ENCODE measurements at regions not wholly inside any gene's neighbourhood (a gene's known extent, or its start where the extent isn't known, plus 50 kb on each side); places are given as distances from the start of the nearest gene placed in this dataset.

- no peak for DNase-seq
Measured at GRCh38 chr3:102529452-102529851, 94.6 kb downstream of the ZPLD1 start.

GRCh38 chr3:102530415-102531181 lies 95.8 kb downstream of the ZPLD1 start:
- no peak for DNase-seq

DNA sequence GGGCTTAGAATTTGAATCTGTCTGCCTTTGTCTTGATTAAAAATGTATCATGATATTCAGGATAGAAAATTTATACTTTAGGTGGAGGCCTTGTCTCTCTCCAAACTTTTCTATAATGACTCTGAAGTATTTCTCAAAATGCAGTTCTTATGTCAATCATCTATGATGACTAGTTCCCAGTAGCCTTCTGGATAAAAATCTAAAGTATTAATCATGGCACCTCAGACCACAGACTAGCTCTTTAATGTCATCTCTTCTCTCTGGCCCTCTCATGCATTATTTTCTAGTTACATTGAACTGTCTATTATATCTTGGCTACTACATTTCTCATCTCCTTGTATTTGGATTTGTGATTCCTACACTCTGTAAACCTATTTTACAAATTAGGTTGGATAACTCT lies 96.9 kb downstream of the ZPLD1 start:
- no peak for DNase-seq

DNA sequence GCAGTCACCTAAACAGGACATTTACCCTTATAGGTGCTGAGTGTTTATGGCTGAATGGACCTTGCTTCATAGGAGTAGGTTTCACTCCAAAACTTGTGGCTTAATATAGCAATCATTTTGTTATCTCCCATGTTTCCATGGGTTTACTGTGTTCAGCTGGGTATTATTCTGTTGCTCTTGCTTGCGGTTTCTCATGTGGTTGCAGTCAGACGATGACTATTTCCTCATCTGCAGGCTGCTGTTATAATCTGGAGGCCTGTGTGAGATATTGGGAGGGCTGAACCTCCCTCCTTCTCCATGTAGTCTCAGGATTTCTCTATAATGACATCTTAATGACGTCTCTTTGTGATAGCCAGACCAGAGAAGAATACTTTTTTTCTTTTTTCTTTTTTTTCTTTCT lies 98.1 kb downstream of the ZPLD1 start:
- DNase-seq, result no peak

GRCh38 chr3:102533784-102534183 lies 99.0 kb downstream of the ZPLD1 start:
- DNase-seq, result no peak

DNA sequence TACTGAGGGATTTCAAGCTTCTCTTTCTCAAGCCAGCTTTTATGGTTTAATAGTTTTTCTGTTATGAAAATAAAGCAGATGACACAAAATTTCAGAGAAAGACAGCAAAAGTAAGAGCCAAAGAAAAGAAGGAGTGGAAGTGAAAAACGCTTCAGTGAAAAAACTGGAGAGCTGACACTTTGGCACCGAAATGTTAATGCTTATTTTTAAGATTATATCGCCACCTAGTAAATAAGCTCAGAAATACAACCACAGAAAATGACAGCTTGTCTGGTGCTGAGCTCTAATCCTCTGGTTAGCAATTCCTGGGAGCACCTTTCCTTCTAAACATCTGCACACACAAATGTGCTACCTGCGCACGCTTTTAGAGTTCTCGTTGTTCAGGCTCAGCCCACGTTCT lies 101.6 kb downstream of the ZPLD1 start:
- DNase-seq, result peak; percentile 12

DNA sequence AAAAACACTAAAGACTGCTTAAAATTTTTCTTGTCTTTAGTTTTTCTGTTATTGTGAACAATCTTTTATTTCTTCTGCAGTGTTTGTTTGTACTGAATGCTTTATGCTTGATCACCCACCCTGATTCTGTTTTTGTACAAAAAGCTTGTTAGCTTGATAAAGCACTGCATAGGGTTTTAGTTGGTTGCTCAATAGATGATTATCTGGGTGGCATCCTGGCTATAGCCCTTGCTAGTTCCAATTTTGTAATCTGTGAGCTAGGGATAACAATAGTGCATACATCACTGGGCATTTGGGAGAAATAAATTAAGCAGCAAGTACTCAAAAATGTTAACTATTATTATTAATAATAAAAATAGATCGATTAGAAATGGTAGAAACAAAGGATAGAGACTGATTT lies 102.3 kb downstream of the ZPLD1 start:
- DNase-seq, result no peak

DNA sequence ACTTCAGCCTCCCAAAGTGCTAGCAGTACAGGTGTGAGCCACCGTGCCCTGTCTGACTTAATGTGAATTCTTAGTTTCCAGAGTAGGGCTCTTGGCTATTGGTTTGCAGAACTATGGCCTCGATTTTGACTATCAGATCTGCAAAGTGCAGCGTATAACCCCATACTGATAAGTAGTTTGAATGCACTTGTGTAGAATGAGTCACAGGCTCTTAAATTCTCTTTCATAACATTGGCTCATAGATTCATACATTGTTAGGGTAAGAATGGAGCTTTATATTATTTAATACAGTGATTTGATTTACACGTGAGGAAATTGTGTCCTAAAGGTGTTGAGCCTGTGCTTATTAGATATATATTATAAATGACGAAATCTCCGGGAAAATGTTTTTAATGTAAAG lies 109.9 kb downstream of the ZPLD1 start:
- DNase-seq, result no peak

- DNase-seq, result no peak
Measured at GRCh38 chr3:102545276-102545675, 110.5 kb downstream of the ZPLD1 start.

DNA sequence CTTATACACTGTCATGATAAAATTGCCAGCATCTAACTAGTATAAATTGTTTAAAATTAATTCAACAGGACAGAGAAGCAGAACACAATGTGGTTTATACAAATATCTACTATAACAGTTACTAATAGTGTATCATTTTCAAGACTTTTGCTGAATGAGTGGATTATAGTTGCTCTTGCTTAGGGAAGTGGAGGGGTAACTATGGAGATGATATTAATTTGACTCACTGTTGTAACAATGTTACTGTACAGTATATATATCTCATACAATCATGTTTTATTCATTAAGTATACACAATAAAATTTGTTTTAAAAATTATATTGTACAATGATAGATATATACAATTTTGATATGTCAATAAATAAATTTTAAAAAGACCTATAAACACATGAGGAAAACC lies 119.1 kb downstream of the ZPLD1 start:
- DNase-seq, result no peak

DNA sequence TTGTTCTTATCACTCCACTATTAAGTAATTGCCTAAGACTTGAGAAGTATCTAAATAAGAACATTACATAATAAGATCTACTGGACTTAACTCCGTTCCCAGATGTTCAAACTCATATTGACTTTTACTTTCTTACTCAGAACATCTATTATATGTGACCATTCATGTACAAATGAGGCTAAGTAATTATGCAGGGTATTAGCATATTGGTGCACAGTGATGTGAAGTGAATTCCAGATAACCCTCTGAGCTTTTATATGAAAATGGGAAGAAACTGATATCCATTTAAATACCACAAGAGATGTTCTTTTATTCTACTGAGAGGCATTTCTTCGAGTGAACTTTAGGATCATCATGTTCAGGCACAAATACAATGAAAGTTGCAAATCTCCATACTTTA lies 135.7 kb downstream of the ZPLD1 start:
- DNase-seq, result no peak

DNA sequence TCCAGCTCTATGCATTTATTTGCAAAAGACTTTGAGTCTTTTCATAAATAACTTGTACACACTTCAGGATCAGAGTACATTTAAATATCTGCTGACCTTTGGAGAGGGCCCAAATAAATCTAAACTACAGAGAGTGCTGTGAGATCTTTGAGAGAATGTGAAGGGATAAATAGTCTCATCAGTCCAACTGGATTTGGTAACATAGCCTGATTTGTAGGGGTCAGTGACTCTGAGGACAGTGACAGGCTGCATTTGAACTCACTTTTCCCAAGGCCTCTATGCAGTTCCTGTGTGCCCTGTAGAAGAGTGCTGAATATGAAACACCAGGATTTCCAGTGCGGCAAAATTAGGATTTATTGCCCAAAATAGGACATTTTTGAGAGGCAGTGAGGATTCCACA lies 136.2 kb downstream of the ZPLD1 start:
- no peak for DNase-seq

- no peak for DNase-seq
Measured at GRCh38 chr3:102571720-102572384, 137.0 kb downstream of the ZPLD1 start.

DNA sequence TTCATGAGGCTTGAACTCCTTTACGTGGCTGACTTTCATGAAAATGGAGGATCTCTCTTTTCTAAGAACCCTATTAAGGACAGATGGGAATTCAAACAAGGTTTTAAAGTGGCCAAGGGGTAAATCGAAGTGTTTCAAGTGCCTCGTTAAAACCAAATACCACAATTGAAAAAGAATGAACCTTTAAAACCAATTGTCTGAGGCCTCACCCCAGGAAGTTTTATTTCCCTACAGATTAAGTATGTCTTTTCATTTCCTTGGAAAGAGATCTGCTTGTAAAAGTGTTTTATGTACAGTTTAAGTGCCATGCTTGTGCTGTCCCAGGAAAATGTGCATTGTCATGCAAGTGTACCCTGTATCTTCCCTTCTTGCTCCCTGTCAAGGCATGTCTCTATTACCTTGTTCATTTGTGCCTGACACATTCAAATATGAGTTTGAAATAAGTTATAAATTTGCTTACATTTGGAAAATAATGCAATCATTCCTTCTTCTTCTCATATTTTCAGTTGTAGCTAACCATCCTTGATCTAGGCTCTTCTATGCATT lies 138.7 kb downstream of the ZPLD1 start:
- no peak for DNase-seq

GRCh38 chr3:102574355-102574754 lies 139.5 kb downstream of the ZPLD1 start:
- DNase-seq, result no peak

GRCh38 chr3:102576651-102577050 lies 141.8 kb downstream of the ZPLD1 start:
- no peak for DNase-seq

GRCh38 chr3:102577082-102577789 lies 142.4 kb downstream of the ZPLD1 start:
- no peak for DNase-seq

DNA sequence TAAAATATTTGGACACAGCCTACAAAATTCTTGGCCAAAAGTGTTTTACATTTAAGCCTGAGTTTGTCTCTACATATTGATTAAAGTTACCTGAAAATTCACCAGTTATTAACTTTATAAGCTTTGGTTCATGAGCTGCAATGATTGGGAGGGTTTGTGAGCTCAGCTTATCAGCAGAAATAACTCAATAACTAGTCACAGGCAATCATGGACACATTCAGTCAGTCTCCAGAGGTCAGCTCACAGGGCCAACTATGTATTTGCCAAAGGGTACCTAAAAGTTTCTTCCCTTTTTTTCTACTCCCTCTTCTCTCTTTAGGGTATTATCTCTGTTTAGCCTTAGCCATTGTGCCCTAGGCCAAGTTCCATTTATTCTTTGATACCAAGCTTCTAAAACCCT lies 145.9 kb downstream of the ZPLD1 start:
- no peak for DNase-seq

GRCh38 chr3:102586485-102586884 lies 151.7 kb downstream of the ZPLD1 start:
- no peak for DNase-seq

DNA sequence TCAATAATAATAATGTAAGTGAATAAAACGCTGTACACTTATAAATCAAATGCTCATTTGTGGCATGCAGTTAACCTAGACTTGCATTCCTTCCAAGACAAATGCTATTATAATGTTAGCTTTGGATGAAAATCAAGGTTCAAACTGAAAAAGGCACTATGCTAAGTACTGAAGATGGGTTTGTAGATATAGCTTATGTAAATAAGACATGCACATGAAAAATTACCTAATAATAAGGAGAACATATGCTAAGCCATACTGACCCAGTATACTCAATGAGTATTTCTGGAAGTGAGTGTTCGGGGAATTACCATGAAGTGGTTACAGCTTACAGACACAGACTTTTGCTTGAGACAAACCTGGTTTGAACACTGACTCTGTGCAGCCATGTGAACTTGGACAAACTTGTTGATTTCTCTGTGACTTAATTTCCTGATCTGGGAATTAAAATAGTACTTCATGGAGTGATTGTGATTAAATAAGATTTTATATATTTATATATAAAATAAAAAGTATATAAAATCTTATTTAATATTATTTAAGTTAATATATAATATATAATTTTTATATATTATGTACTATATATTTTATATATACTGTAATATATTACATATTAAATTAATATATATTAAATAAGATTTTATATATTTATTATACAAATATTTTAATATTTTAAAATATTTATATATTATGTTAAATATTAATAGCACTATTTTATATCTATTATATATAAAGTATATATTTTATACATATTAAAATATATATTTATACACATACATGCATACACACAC lies 159.2 kb downstream of the ZPLD1 start:
- DNase-seq, result no peak

- no peak for DNase-seq
Measured at GRCh38 chr3:102595057-102595456, 160.2 kb downstream of the ZPLD1 start.

DNA sequence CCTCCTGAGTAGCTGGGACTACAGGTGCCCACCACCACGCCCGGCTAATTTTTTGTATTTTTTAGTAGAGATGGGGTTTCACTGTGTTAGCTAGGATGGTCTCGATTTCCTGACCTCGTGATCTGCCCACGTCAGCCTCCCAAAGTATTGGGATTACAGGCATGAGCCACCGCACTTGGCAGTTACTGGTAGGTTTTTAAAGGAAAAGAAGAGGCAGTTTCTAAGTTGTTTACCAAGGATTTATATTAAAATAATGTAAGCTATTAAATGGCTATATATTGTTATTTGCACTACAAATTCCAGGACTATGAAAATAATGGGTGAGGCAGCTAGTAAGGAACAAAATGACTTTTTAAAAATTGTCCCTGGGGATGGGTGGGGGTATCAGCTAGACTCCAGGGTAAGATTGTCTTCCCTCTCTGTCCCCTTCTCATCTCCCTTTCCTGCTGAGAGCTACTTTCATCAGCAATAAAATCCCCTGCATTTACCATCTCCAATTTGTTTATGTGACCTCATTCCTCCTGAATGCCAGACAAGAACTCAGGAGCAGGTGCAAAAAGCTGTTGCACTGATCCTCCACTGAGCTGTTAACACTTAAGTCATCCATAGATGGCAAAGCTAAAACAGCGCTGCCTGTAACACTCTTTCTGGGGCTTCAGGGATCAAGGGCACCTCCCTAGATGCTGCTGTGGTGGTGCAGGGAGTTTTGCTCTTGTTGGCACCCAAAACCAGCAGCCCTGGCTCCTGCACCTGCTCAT lies 165.2 kb downstream of the ZPLD1 start:
- DNase-seq, result no peak

Measured in amniotic stem cell (primary cell).